A673 (cell line): ENCODE measurements at regions not wholly inside any gene's neighbourhood (a gene's known extent, or its start where the extent isn't known, plus 50 kb on each side); places are given as distances from the start of the nearest gene placed in this dataset.

Experiments used
- CTCF ChIP-seq: fragments of 300-800, 200-600 bp; sonication (generic); conservative IDR thresholded peaks from 2 replicates; pipeline ENCODE4 v1.5.1; 2017; ENCODE audit warnings: low read depth, mild to moderate bottlenecking, antibody characterized with exemption, low read length, moderate library complexity, mixed read lengths
- EZH2 ChIP-seq: fragments of 200-600 bp; sonication (generic); IDR thresholded peaks from 2 replicates; pipeline ENCODE4 v1.6.1; 2017; ENCODE audit warnings: borderline replicate concordance, low read depth, mild to moderate bottlenecking, mixed read lengths, antibody characterized with exemption, low read length; ENCODE audit not compliant: poor library complexity, severe bottlenecking

DNA sequence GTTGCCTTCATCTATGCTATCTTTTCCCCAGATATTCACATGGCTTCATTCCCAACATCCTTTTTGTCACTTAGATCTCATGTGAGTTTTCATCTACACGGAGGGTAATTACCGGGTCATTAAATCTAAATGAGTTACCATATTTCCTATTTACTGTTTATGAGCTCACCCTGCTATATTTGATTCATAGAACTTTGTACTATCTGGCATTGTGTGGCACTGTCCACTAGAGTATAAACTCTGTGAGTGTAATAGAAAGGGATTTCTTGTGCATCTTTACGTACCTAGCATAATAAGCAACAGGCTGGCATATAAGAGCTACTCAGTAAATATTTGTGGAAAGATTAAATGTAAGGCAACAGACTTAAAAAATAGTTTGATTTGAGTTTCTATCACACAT is 86.1 kb upstream of the LMO3 start:
- TF ChIP-seq CTCF: no peak
- no peak for TF ChIP-seq EZH2
